ENCODE measurements at regions not wholly inside any gene's neighbourhood (a gene's known extent, or its start where the extent isn't known, plus 50 kb on each side); places are given as distances from the start of the nearest gene placed in this dataset.

DNA sequence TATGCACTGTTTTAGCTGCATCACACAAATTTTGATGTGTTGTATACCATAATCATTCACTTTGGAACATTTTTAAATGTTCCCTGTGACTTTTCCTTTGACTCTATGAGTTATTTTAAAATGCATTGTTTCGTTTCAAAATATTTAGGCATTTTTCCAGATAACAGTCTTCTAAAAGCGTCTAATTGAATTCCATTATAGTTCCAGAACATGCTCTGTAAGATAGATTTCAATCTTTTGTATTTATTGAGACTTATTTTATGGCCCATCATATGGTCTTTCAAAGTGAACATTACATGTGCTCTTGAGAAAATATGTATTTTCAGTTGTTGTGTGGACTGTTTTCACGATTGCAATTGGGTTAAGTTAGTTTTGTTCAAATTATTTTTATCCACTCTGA, 98.7 kb upstream of the ARHGAP5 start:
- Mint-ChIP-seq H3K9me3 (peaks cover 8% of the 10 kb centered on the region in 2 donors), H3K36me3 (ENCODE audit: insufficient read depth) (no peaks in the 10 kb centered on the region), H3K4me1 (ENCODE audit: low read depth in 2 of 2) (no peaks in the 10 kb centered on the region), H3K4me3 (no peak overlapping the region), H3K27me3 (peaks cover 5 to 6% of the 10 kb centered on the region in 2 donors), H3K27ac (no peak overlapping the region)
- DNase-seq (no peak), ATAC-seq (replicated peaks) (no peak)

DNA sequence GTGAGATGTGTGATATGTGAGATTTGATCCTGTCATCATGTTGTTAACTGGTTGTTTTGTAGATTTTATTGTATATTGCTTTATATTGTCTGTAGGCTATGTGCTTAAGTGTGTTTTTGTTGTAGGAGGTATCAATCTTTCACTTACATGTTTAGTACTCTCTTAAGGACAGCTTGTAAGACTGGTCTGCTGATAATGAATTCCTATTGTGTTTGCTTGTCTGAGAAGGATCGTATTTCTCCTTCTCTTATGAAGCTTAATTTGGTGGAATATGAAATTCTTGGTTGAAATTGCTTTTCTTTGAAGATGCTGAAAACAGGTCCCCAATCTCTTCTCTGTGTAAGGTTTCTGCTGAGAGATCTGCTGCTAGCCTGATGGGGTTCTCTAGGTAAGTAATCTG, 94.5 kb upstream of the ARHGAP5 start:
- Mint-ChIP-seq H3K4me1 (ENCODE audit: low read depth in 2 of 2) (no peaks in the 10 kb centered on the region), H3K9me3 (peaks cover 8% of the 10 kb centered on the region in 2 donors), H3K36me3 (ENCODE audit: insufficient read depth) (no peaks in the 10 kb centered on the region), H3K27ac (no peak overlapping the region), H3K27me3 (peaks cover 16 to 22% of the 10 kb centered on the region in 2 donors), H3K4me3 (no peak overlapping the region)
- DNase-seq (no peak), ATAC-seq (replicated peaks) (no peak)

GRCh38 chr14:31986405-31986804, 90.7 kb upstream of the ARHGAP5 start:
- H3K9me3 Mint-ChIP-seq, result peaks cover 8% of the 10 kb centered on the region in 2 donors
- DNase-seq, result no peak
- no peak overlapping the region for H3K27ac Mint-ChIP-seq
- ATAC-seq (replicated peaks), result no peak
- no peak overlapping the region for H3K4me3 Mint-ChIP-seq
- H3K4me1 Mint-ChIP-seq (ENCODE audit: low read depth in 2 of 2), result no peaks in the 10 kb centered on the region
- peaks cover 30 to 45% of the 10 kb centered on the region in 2 donors for H3K27me3 Mint-ChIP-seq
- no peaks in the 10 kb centered on the region for H3K36me3 Mint-ChIP-seq (ENCODE audit: insufficient read depth)

- no peaks in the 10 kb centered on the region for H3K36me3 Mint-ChIP-seq (ENCODE audit: insufficient read depth)
- H3K9me3 Mint-ChIP-seq, result peaks cover 0 to 3% of the 10 kb centered on the region in 2 donors
- H3K4me1 Mint-ChIP-seq (ENCODE audit: low read depth in 2 of 2), result no peaks in the 10 kb centered on the region
- DNase-seq (no peak), ATAC-seq (replicated peaks) (no peak)
- H3K4me3 Mint-ChIP-seq, result no peak overlapping the region
- no peak overlapping the region for H3K27ac Mint-ChIP-seq
- peaks cover 37 to 54% of the 10 kb centered on the region in 2 donors for H3K27me3 Mint-ChIP-seq
These were observed 89.4 kb upstream of the ARHGAP5 start for GRCh38 chr14:31987721-31988120.

GRCh38 chr14:31988244-31988643, 88.9 kb upstream of the ARHGAP5 start:
- H3K4me3 Mint-ChIP-seq, result no peak overlapping the region
- H3K4me1 Mint-ChIP-seq (ENCODE audit: low read depth in 2 of 2), result no peaks in the 10 kb centered on the region
- peaks cover 42 to 59% of the 10 kb centered on the region in 2 donors for H3K27me3 Mint-ChIP-seq
- ATAC-seq (replicated peaks) (no peak), DNase-seq (no peak)
- H3K36me3 Mint-ChIP-seq (ENCODE audit: insufficient read depth), result no peaks in the 10 kb centered on the region
- H3K9me3 Mint-ChIP-seq, result no peaks in the 10 kb centered on the region
- no peak overlapping the region for H3K27ac Mint-ChIP-seq

DNA sequence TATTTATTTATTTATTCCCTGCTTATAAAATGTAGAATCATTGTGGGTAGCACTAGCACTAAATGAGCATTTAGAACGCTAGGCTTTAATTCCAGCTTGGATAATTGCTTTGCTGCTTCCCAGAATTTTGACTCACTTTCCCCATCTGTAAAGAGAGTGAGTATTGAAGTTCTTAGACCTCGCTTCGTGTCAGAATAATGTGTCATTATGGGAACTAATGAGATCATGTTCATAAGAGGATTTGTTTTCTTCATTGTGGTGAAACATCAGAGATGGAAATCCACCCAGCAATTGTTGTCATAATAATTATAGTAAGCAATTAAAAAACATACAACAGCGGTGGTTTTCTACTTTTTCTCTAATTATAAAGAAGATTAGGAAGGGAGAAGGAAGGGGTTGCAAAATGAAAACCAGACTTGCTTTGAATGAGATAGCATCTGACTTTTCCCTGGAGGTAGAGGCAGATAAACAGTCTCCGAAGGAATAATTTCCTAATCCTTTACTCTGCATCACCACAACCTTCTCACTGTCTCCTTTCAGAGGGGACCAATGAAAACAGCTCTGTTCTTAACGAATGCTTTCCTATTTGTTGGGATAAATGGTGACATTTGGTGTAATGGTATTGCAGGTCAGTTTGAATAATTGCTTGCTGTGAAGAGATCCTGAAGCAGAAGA, 86.8 kb upstream of the ARHGAP5 start:
- Mint-ChIP-seq H3K27ac (no peak overlapping the region), H3K36me3 (ENCODE audit: insufficient read depth) (no peaks in the 10 kb centered on the region), H3K4me3 (no peak overlapping the region), H3K27me3 (peaks cover 53 to 72% of the 10 kb centered on the region in 2 donors), H3K4me1 (ENCODE audit: low read depth in 2 of 2) (no peaks in the 10 kb centered on the region), H3K9me3 (no peaks in the 10 kb centered on the region)
- DNase-seq, result no peak
- ATAC-seq (replicated peaks), result no peak

GRCh38 chr14:31990926-31991572, 86.1 kb upstream of the ARHGAP5 start:
- Mint-ChIP-seq H3K4me1 (ENCODE audit: low read depth in 2 of 2) (no peaks in the 10 kb centered on the region), H3K4me3 (no peak overlapping the region), H3K27ac (no peak overlapping the region), H3K36me3 (ENCODE audit: insufficient read depth) (no peaks in the 10 kb centered on the region), H3K9me3 (no peaks in the 10 kb centered on the region), H3K27me3 (peaks cover 55 to 78% of the 10 kb centered on the region in 2 donors)
- ATAC-seq (replicated peaks), result no peak
- no peak for DNase-seq

- Mint-ChIP-seq H3K36me3 (ENCODE audit: insufficient read depth) (no peaks in the 10 kb centered on the region), H3K9me3 (no peaks in the 10 kb centered on the region), H3K27me3 (peaks cover 45 to 68% of the 10 kb centered on the region in 2 donors), H3K4me3 (no peak overlapping the region), H3K27ac (no peak overlapping the region), H3K4me1 (ENCODE audit: low read depth in 2 of 2) (no peaks in the 10 kb centered on the region)
- ATAC-seq (replicated peaks) (no peak), DNase-seq (no peak)
These were observed 85.1 kb upstream of the ARHGAP5 start for GRCh38 chr14:31992011-31992447.

GRCh38 chr14:31993521-31993951, 83.6 kb upstream of the ARHGAP5 start:
- no peak for ATAC-seq (replicated peaks)
- no peak overlapping the region for H3K4me3 Mint-ChIP-seq
- no peak overlapping the region for H3K27ac Mint-ChIP-seq
- H3K4me1 Mint-ChIP-seq (ENCODE audit: low read depth in 2 of 2), result no peaks in the 10 kb centered on the region
- no peaks in the 10 kb centered on the region for H3K36me3 Mint-ChIP-seq (ENCODE audit: insufficient read depth)
- H3K9me3 Mint-ChIP-seq, result no peaks in the 10 kb centered on the region
- H3K27me3 Mint-ChIP-seq, result peaks cover 49 to 53% of the 10 kb centered on the region in 2 donors
- DNase-seq, result no peak

GRCh38 chr14:31994391-31995033, 82.6 kb upstream of the ARHGAP5 start:
- Mint-ChIP-seq H3K27me3 (peaks cover 42 to 44% of the 10 kb centered on the region in 2 donors), H3K4me3 (no peak overlapping the region), H3K9me3 (no peaks in the 10 kb centered on the region), H3K4me1 (ENCODE audit: low read depth in 2 of 2) (no peaks in the 10 kb centered on the region), H3K36me3 (ENCODE audit: insufficient read depth) (no peaks in the 10 kb centered on the region), H3K27ac (no peak overlapping the region)
- ATAC-seq (replicated peaks), result no peak
- no peak for DNase-seq

DNA sequence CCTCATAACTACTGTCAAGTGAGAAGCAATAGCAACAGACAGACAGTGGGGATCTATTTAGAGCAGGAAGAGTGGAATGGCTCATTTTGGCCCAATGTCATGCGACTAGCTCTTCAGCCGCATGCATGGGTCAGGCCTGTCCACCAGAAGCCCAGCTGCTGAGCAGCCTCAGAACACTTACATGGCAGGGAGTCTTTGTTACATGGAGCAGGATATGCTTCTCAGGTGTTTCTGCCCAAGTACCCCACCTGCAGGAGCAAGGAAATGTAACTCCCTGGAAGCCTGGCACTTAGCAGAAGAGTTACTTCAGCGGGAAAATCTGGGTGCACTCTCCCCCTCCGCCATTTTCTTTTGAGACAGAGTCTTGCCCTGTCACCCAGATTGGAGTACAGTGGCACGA, 73.5 kb upstream of the ARHGAP5 start:
- no peak for DNase-seq
- H3K27ac Mint-ChIP-seq, result no peak overlapping the region
- no peaks in the 10 kb centered on the region for H3K36me3 Mint-ChIP-seq (ENCODE audit: insufficient read depth)
- peaks cover 10 to 53% of the 10 kb centered on the region in 2 donors for H3K27me3 Mint-ChIP-seq
- H3K9me3 Mint-ChIP-seq, result no peaks in the 10 kb centered on the region
- no peak for ATAC-seq (replicated peaks)
- no peaks in the 10 kb centered on the region for H3K4me1 Mint-ChIP-seq (ENCODE audit: low read depth in 2 of 2)
- H3K4me3 Mint-ChIP-seq, result no peak overlapping the region

DNA sequence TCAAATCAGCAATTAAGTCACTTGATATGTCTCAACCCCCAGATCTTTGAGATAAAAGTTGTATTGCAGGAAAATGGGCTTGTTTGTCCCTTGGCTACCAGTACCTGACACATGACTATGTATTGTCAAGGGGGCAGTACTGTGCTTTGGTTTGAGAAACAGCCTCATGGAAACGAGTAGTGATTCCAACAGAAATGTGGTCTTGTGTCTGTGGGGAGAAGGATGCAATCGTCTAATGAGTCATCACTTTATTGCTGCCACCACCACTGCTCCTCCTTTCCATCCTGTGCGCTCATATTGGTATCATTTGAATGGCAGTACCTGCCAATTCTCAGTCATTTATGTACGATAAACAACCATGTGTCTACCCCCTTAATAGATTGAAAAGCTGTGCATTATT, 72.8 kb upstream of the ARHGAP5 start:
- H3K36me3 Mint-ChIP-seq (ENCODE audit: insufficient read depth), result no peaks in the 10 kb centered on the region
- no peak for ATAC-seq (replicated peaks)
- H3K4me1 Mint-ChIP-seq (ENCODE audit: low read depth in 2 of 2), result no peaks in the 10 kb centered on the region
- no peak overlapping the region for H3K4me3 Mint-ChIP-seq
- no peaks in the 10 kb centered on the region for H3K9me3 Mint-ChIP-seq
- no peak for DNase-seq
- peaks cover 14 to 55% of the 10 kb centered on the region in 2 donors for H3K27me3 Mint-ChIP-seq
- H3K27ac Mint-ChIP-seq, result no peak overlapping the region

DNA sequence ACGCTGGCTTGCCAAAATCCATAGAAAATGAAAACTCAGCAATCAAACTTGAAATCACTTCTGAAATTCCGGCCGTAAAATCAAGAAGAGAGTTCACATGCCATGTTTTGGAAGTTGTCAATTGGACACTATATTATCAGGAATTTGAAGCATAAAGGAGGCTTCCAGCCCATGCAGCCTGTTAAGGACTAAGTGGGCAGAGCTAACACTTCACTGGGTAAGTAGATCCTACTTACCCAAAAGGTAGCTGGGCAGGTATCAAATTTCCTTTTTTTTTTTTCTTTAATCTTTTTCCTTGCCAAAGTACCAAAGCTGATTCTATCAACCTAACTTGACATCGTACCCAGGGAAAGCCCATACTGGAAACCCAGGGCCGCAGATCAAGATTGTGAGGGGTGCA, 71.5 kb upstream of the ARHGAP5 start:
- no peak overlapping the region for H3K4me3 Mint-ChIP-seq
- ATAC-seq (replicated peaks) (no peak), DNase-seq (no peak)
- H3K36me3 Mint-ChIP-seq (ENCODE audit: insufficient read depth), result no peaks in the 10 kb centered on the region
- peaks cover 24 to 66% of the 10 kb centered on the region in 2 donors for H3K27me3 Mint-ChIP-seq
- H3K27ac Mint-ChIP-seq, result no peak overlapping the region
- no peaks in the 10 kb centered on the region for H3K4me1 Mint-ChIP-seq (ENCODE audit: low read depth in 2 of 2)
- no peaks in the 10 kb centered on the region for H3K9me3 Mint-ChIP-seq

Data from effector memory CD8-positive, alpha-beta T cell (primary cell).